IgD-negative memory B cell (primary cell): ENCODE measurements at regions not wholly inside any gene's neighbourhood (a gene's known extent, or its start where the extent isn't known, plus 50 kb on each side); places are given as distances from the start of the nearest gene placed in this dataset.

Experiments
- H3K27ac Mint-ChIP-seq, 3 donors: one replicate each; pipeline ENCODE4 v1.8.0; 2020 to 2022; ENCODE audit warnings: mild to moderate bottlenecking in 3 of 3, mixed read lengths in 3 of 3, moderate library complexity in 1 of 3
- H3K27me3 Mint-ChIP-seq: one replicate; pipeline ENCODE4 v1.8.0; 2021; ENCODE audit warnings: mixed read lengths
- H3K36me3 Mint-ChIP-seq: one replicate; pipeline ENCODE4 v1.8.0; 2020; ENCODE audit warnings: mild to moderate bottlenecking, mixed read lengths
- H3K4me1 Mint-ChIP-seq, 3 donors: one replicate each; pipeline ENCODE4 v1.8.0; 2020 to 2022; ENCODE audit warnings: mixed read lengths in 3 of 3, mild to moderate bottlenecking in 1 of 3
- H3K4me3 Mint-ChIP-seq, 4 donors: one replicate each; pipeline ENCODE4 v1.8.0; 2020 to 2022; ENCODE audit warnings: mild to moderate bottlenecking in 4 of 4, mixed read lengths in 4 of 4, moderate library complexity in 3 of 4
- H3K9me3 Mint-ChIP-seq, 3 donors: one replicate each; pipeline ENCODE4 v1.8.0; 2020 to 2021; ENCODE audit warnings: mixed read lengths in 3 of 3, mild to moderate bottlenecking in 1 of 3

DNA sequence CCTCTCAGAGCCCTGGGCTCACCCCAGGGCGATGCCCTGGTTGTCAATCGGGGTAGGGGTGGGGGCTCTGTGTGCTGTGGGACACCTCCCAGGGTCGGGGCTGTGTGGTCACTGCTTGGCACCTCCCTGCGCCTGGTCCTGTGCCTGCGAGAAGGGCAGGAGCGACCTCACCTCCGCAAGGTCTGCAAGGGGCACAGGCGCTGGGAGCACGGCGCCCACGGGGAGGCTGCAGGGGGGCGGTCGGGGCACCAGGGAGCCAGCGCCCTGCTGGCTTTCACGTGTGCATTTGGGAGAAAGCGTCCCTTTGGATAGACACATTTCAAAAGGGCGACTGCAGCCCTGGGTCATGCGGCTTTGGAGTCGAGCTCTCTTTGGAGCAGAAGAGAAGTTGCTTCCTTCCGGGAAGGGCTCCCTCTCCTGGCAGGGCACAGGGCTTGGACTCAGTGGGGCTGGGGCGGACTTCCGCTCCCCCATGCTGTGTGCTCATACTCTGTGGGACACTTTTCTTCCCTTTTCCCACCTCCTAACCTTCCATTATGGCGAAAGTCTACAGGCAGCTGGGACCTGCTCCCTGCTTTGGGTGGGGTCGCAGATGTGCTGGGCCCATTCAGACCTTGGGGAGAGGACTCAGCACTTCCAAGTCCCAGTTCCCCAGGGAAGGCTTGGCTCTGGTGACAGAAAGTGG is 52.9 kb upstream of the SLC28A3 start:
- H3K4me1 Mint-ChIP-seq, result no peaks in the 10 kb centered on the region
- no peaks in the 10 kb centered on the region for H3K36me3 Mint-ChIP-seq
- H3K4me3 Mint-ChIP-seq, result no peak overlapping the region
- no peaks in the 10 kb centered on the region for H3K27me3 Mint-ChIP-seq
- no peak overlapping the region for H3K27ac Mint-ChIP-seq
- no peaks in the 10 kb centered on the region for H3K9me3 Mint-ChIP-seq

DNA sequence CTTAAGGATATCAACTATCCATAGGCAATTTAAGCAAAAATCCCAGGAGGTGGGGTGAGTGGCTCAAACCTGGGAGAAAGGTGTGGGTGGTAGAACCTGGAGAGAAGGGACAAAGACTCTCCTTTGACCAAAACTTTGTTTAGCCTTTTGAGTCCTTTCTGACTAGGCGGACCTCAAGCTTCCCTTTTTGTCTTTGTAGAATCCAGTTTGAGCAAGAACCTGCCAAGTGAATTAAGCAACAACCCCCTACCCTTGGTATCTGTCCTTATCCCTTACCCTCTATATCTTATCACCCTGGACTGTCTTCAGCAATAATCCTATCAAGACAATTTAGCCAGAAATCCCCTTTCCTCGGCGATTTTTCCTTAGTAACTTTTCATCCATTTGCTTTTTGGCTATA is 53.5 kb upstream of the SLC28A3 start:
- Mint-ChIP-seq H3K9me3 (no peaks in the 10 kb centered on the region), H3K4me3 (no peak overlapping the region)

DNA sequence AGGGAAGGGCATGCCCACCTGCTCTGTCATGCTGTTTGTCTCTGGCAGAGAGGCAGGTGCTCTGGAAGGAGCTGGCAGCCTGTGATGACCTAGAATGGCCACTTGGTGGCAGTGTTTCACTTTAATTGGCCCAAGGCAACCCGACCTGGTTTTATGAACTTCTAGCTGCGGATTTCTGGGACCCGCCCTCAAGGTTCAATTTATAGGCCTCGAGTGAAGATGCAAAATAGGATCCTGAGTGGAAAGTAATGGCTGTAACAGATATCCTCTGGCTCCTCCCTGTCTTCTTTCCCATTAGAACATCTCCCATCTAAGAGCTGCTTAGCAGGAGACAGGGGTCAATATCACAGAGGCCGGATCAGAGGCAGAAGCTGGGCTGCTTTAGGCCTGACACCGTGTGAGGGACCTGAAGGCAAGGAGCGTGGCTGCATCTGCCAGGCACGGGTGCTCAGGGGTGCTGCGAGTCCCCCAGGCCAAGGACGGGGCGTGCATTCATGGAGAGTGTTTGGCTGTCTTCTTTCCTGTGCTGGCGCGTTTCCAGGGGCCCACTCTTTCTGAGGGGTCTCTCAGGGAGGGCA is 56.7 kb upstream of the SLC28A3 start:
- Mint-ChIP-seq H3K27me3 (no peaks in the 10 kb centered on the region), H3K9me3 (peaks cover 0 to 4% (median 0%) of the 10 kb centered on the region in 3 donors), H3K4me3 (no peak overlapping the region), H3K27ac (no peak overlapping the region), H3K36me3 (no peaks in the 10 kb centered on the region), H3K4me1 (no peaks in the 10 kb centered on the region)

More for the DNA sequence above, 53.5 kb upstream of the SLC28A3 start:
- H3K36me3 Mint-ChIP-seq, result no peaks in the 10 kb centered on the region
- H3K4me1 Mint-ChIP-seq, result no peaks in the 10 kb centered on the region
- H3K27ac Mint-ChIP-seq, result no peak overlapping the region
- no peaks in the 10 kb centered on the region for H3K27me3 Mint-ChIP-seq

DNA sequence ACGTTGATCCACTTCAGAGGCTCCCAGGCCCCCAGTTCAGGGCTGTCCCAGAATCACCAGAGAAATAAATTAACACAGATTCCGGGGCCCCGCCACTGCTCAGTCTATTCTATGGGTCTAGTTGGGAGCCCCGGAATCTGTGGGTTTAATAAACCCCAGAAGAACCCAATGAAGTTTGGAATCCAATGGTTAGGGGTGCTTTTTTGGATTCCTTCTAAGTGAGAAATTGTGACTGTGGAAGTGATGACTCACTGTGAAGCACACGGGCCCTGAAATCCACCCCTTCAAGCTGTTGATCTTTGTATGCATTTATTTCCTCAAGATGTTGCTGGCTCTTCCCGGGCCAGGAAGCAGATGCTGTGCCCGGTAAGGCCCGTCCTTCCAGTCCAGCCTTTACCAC is 57.3 kb upstream of the SLC28A3 start:
- Mint-ChIP-seq H3K9me3 (peaks cover 0 to 4% (median 0%) of the 10 kb centered on the region in 3 donors), H3K27me3 (no peaks in the 10 kb centered on the region), H3K27ac (no peak overlapping the region), H3K4me1 (no peaks in the 10 kb centered on the region), H3K4me3 (no peak overlapping the region), H3K36me3 (peaks cover 2% of the 10 kb centered on the region)

DNA sequence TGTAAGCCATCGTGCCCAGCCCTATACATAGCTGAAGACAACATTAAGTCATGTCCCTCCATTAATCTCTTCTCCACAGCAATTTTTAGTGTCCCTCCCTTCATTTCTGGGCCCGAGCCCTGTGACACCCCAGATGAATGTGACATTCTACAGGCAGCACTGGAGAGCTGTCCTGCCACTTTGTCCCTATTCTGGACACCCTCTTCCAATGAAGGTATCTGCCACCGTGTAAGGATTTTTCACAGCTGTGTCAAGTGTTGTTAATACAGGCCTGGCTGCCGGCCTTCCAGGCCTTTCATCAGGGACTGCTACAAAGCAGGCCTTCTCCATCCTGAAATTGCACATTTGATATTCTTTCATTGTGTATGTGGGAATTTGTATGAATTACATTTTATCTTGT is 62.0 kb upstream of the SLC28A3 start:
- peaks cover 0 to 4% (median 0%) of the 10 kb centered on the region in 3 donors for H3K9me3 Mint-ChIP-seq
- H3K4me3 Mint-ChIP-seq, result no peak overlapping the region
- no peaks in the 10 kb centered on the region for H3K27me3 Mint-ChIP-seq
- no peaks in the 10 kb centered on the region for H3K4me1 Mint-ChIP-seq
- peaks cover 3% of the 10 kb centered on the region for H3K36me3 Mint-ChIP-seq
- no peak overlapping the region for H3K27ac Mint-ChIP-seq

DNA sequence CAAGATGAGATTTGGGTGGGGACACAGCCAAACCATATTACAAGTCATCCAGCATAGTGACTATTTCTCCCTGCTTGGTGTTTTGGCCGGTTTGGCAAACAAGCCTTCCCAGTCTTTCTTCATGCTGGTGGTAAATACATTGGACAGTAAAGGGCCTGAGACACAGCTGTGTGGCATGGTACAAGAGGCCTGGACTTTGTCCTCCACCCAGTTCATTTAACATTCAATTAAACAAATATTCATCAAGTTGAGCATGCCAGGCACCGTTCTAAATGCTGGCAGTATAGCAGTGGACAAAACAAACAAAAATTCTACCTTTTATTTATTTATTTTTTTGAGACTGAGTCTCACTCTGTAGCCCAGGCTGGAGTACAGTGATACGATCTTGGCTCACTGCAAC is 62.7 kb upstream of the SLC28A3 start:
- H3K36me3 Mint-ChIP-seq, result peaks cover 3% of the 10 kb centered on the region
- no peak overlapping the region for H3K4me3 Mint-ChIP-seq
- no peak overlapping the region for H3K27ac Mint-ChIP-seq
- peaks cover 0 to 4% (median 0%) of the 10 kb centered on the region in 3 donors for H3K9me3 Mint-ChIP-seq
- no peaks in the 10 kb centered on the region for H3K27me3 Mint-ChIP-seq
- H3K4me1 Mint-ChIP-seq, result no peaks in the 10 kb centered on the region

DNA sequence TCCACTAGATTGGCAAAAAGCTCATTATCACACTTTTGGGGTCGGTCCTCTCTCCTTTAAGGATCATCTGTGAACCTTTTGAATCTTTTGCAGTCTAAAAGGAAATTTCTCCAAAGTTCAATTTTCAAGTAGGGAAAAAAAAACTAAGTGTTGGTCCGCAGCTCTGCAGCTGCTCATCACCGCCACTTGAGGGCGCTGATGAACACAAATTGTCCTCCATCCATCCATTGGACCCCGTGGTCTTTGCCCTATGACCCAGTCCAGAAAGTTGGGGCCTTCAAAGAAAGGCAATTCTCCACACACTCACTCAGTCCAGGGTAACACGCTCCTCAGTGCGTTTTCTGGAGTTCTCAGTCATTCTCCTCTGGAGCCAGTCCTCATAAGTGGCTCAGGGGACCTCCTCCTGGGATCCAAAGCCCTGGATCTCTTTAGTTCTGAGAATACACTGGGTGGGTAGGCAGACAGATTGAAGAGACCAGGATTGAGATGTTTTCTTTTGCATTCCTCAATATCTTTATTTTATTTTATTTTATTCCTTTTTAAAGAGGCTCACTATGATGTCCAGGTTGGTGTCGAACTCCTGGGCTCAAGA is 63.6 kb upstream of the SLC28A3 start:
- H3K27ac Mint-ChIP-seq, result no peak overlapping the region
- no peaks in the 10 kb centered on the region for H3K27me3 Mint-ChIP-seq
- H3K9me3 Mint-ChIP-seq, result peaks cover 0 to 4% (median 0%) of the 10 kb centered on the region in 3 donors
- H3K4me1 Mint-ChIP-seq, result no peaks in the 10 kb centered on the region
- peaks cover 3% of the 10 kb centered on the region for H3K36me3 Mint-ChIP-seq
- no peak overlapping the region for H3K4me3 Mint-ChIP-seq

DNA sequence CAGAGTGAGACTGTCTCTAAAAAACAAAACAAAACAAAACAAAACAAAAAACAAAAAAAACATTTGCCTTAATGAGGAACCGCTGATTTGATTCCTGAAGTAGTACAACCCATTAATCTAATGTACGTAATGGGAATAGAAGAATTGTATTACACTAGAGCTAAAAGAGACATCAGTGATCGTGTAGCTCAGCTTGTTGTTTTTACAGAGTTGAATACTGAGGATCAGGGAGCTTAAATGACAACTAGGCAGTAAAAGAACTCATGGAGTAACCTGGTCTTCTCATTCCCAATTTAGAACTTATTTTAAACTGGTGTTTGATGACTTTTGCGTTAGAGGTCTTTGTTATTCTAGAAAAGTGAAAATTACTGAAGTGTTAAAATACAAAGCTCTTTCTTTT is 65.1 kb upstream of the SLC28A3 start:
- Mint-ChIP-seq H3K4me3 (no peak overlapping the region), H3K9me3 (no peaks in the 10 kb centered on the region), H3K27me3 (peaks cover 1% of the 10 kb centered on the region), H3K36me3 (peaks cover 3% of the 10 kb centered on the region), H3K27ac (no peak overlapping the region), H3K4me1 (no peaks in the 10 kb centered on the region)

DNA sequence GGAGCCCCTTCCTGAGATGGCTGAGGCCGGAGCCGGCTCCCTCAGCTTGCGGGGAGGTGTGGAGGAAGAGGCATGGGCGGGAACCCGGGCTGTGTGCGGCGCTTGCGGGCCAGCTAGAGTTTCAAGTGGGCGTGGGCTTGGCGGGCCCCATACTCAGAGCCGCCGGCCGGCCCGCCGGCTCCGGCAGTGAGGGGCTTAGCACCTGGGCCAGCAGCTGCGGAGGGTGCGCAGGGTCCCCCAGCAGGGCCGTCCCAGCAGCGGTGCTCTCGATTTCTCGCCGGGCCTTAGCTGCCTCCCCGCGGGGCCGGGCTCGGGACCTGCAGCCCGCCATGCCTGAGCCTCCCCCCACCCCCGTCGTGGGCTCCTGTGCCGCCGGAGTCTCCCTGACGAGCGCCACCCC is 67.9 kb upstream of the SLC28A3 start:
- H3K4me3 Mint-ChIP-seq, result no peak overlapping the region
- H3K36me3 Mint-ChIP-seq, result no peaks in the 10 kb centered on the region
- peaks cover 1% of the 10 kb centered on the region for H3K27me3 Mint-ChIP-seq
- no peaks in the 10 kb centered on the region for H3K4me1 Mint-ChIP-seq
- H3K27ac Mint-ChIP-seq, result no peak overlapping the region
- H3K9me3 Mint-ChIP-seq, result no peaks in the 10 kb centered on the region

DNA sequence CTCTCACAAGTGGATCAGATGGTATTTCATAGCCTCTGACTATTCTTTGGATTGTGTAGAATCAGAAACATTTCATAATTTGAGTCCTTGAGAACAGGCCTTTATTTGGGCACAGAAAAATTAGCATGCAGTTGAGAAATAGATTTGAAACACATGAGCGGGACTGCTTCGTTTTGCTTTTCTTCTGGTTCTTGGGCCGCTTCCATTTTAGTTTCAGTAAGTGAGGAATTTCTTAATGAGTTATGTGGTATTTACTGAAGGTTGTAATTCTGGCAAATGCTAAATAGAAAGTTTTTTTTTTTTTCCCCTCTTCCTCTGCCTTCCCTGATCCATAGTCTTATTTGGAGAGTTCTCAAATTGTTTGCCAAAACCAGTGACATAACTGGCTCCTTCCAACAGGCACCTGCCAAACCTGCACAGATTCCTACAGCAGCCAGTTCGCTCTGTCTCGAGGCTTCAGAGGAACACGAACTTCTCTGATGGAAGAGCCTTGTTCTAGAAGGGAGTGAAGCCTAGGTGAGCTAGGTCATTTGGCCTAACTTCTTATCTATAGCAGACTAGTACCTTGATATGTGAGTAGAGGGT is 71.2 kb upstream of the SLC28A3 start:
- Mint-ChIP-seq H3K9me3 (no peaks in the 10 kb centered on the region), H3K27ac (no peak overlapping the region), H3K4me1 (no peaks in the 10 kb centered on the region), H3K36me3 (no peaks in the 10 kb centered on the region), H3K4me3 (no peak overlapping the region), H3K27me3 (peaks cover 3% of the 10 kb centered on the region)

DNA sequence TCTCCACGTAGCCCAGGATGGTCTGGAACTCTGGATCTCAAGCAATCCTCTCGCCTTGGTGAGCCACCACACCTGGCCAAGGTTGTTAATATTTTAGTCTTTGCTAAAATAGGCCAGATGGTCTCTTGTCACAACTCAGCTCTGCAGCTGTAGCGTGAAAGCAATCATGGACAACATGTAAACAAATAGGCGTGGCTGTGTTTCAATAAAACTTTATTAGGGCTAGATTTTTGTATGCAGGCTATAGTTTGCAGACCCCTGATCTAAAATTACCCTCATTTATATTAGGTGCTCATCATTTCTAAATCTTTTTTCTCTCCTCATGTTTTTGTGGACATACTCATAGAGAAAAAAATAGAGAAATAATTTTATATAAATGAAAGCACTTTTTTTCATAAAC is 72.1 kb upstream of the SLC28A3 start:
- H3K36me3 Mint-ChIP-seq, result no peaks in the 10 kb centered on the region
- no peak overlapping the region for H3K27ac Mint-ChIP-seq

DNA sequence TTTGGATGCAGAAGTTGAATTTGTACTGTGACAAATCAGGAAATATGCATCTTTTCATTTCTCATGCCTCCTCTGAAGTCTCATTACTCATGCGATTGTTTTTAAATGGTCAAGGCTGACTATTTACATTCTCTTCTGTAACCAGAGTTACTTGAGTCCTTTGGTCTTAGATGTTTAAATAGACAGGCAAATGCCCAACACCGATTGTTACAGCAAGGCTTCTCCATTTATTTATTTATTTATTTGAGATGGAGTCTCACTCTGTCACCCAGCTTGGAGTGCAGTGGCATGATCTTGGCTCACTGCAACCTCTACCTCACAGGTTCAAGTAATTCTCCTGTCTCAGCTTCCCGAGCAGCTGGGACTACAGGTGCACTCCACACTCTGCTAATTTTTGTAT is 72.7 kb upstream of the SLC28A3 start:
- Mint-ChIP-seq H3K4me3 (no peak overlapping the region), H3K9me3 (peaks cover 0 to 2% (median 0%) of the 10 kb centered on the region in 3 donors), H3K27ac (no peak overlapping the region), H3K4me1 (no peaks in the 10 kb centered on the region), H3K36me3 (peaks cover 2% of the 10 kb centered on the region), H3K27me3 (peaks cover 3% of the 10 kb centered on the region)

More for the DNA sequence above, 72.1 kb upstream of the SLC28A3 start:
- Mint-ChIP-seq H3K4me1 (no peaks in the 10 kb centered on the region), H3K27me3 (peaks cover 3% of the 10 kb centered on the region), H3K9me3 (peaks cover 0 to 2% (median 0%) of the 10 kb centered on the region in 3 donors), H3K4me3 (no peak overlapping the region)

DNA sequence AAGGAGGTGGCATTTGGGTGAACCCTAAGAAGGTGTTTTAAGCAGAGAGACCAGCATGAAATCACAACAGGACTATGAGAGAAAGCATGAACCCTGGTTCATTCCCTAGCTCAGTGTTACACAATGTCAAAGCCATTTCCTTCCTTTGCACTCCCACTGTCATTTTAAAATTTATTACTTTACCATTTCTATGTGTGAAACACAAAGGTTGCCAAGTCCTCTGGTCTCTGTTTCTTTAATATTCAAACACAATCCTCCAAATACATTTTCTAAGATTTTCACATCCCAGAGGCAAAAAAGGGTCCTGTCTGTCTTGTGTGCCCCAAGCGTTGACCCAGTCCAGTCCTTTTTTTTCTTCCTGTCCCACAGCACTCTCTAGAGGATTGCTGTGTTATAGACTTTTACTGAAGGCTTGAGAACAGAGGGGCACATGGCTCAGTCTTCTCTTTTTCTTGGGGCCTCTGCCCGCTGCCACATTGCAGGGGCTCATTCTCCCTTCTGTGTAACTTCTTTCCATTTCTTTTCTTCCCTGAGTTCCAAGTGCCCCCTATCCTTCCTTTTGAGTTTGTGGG is 78.6 kb upstream of the SLC28A3 start:
- Mint-ChIP-seq H3K27me3 (peaks cover 7% of the 10 kb centered on the region), H3K4me1 (no peaks in the 10 kb centered on the region), H3K9me3 (peaks cover 7% of the 10 kb centered on the region in 3 donors), H3K4me3 (no peak overlapping the region), H3K27ac (no peak overlapping the region), H3K36me3 (peaks cover 3% of the 10 kb centered on the region)

DNA sequence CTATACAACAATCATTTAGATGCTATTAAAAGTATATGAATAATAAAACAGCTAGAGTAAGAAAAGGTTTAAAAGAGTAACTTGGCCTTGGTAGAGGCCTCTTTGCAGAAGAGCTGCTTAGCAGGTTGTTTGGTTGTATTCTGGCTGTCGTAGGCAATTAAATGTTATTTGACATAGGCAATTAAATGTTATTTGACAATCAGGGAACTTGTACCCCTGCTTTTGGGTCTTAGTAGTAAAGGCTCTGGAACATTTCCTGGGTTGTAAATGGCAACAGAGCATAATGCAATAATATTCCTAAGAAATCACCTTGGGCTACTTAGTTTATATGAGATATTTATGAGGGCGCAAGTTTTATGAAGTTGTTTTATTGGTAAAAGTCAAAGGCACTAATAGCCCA is 84.4 kb upstream of the SLC28A3 start:
- Mint-ChIP-seq H3K27me3 (peaks cover 5% of the 10 kb centered on the region), H3K4me1 (no peaks in the 10 kb centered on the region), H3K4me3 (no peak overlapping the region), H3K36me3 (no peaks in the 10 kb centered on the region), H3K27ac (no peak overlapping the region), H3K9me3 (peaks cover 7 to 15% (median 8%) of the 10 kb centered on the region in 3 donors)

DNA sequence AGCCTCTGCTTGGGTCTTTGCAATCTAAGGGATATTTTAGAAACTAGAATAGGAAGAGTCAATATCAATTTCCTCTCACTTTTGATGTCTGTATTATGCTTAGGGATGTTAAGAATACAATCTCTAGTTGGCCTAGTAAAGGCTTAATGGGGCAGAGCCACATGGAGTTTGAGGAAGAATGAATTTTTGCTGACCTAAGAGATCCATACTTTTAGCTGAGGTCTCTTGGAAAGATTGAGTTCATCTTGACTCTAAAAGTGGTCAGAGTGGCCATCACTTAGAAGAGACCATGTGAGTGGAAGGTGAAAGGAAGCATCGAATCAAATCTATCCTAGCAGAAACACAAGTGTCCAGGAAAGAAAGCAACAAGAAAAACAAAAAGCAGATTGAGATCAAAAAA is 92.2 kb upstream of the SLC28A3 start:
- H3K4me1 Mint-ChIP-seq, result peaks cover 0 to 2% (median 0%) of the 10 kb centered on the region in 3 donors

More for the DNA sequence above, 92.2 kb upstream of the SLC28A3 start:
- Mint-ChIP-seq H3K9me3 (peaks cover 0 to 2% (median 0%) of the 10 kb centered on the region in 3 donors), H3K27ac (no peak overlapping the region), H3K36me3 (no peaks in the 10 kb centered on the region), H3K27me3 (no peaks in the 10 kb centered on the region), H3K4me3 (no peak overlapping the region)
